22Rv1 (cell line): ENCODE measurements at regions not wholly inside any gene's neighbourhood (a gene's known extent, or its start where the extent isn't known, plus 50 kb on each side); places are given as distances from the start of the nearest gene placed in this dataset.

Experiments
- H3K27ac ChIP-seq: fragments of 450-650 bp; 2 replicates; pipeline ENCODE4 v1.5.1; 2017
- CTCF ChIP-seq: fragments of 450-650 bp; IDR thresholded peaks from 2 replicates; pipeline ENCODE4 v1.5.1; 2017; ENCODE audit warnings: mild to moderate bottlenecking
- ZFX ChIP-seq: fragments of 450-650 bp; IDR thresholded peaks from 2 replicates; pipeline ENCODE4 v1.6.1; 2017; ENCODE audit warnings: antibody characterized with exemption, borderline replicate concordance

DNA sequence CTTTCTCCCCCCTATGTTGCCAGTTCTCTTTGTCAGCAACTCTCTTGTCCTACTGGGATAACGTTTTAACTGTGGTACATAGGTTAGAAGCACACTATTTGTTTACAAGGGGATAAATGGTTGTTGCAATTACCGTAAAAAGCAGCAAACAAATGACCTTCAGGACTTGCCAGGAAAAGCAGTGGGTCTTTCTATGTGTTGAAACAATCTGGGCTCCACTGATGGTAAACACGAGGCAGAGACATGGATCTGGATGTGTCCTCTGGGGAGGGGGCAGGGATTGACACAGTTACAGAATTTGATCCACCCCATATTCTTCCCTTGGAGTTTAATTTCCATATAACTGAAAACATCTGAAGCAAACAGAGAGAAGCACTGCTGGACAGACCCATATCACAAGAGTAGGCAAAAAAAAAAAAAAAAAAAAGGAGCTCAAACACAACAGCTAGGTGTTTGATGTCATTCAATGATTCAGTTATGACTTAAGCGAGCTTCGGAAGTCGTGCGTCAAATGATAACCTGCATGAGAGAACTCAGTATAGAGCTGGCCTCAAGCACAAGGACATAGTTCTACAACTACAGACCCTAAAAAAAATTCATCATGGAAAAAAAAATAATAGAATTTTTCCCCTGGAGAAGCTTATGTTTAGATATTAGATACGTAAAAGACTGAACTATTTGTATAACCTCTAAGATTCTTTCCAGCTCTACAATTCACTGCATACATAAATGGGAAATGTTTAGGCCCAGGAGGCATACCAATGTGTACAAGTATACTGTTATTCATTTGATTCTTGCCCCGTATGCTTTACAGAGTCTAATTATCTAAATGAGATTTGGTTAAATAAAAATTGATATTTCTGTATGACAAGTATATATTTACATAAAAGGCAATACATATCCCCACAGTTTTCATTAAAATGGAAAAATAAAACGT lies 127.7 kb downstream of the ALDH8A1 start:
- TF ChIP-seq CTCF (no peak), ZFX (no peak)
- H3K27ac ChIP-seq = no peak overlapping the region

DNA sequence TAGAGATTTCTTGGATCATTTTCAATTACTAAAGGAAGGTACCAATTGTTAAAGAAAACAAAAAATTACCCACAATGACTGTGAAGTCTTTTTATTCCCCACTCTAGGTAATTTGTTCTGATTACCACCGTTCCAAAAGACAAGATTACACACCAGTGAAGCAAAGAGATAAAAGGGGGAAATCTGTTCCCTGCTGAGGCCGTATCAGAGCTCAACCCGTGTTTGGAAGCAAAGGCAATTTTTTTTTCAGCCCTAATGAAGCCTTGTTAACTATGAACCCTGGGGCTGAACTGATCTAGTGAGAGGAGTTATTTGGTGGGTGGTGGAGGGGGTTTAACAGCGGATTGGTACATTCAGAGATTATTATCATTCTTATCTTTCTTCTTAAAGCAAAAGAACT lies 128.5 kb downstream of the ALDH8A1 start:
- no peak overlapping the region for H3K27ac ChIP-seq
- TF ChIP-seq ZFX = no peak
- TF ChIP-seq CTCF = no peak

- TF ChIP-seq CTCF (no peak), ZFX (no peak)
- no peak overlapping the region for H3K27ac ChIP-seq
These were observed 129.8 kb downstream of the ALDH8A1 start for GRCh38 chr6:134819863-134820800.

DNA sequence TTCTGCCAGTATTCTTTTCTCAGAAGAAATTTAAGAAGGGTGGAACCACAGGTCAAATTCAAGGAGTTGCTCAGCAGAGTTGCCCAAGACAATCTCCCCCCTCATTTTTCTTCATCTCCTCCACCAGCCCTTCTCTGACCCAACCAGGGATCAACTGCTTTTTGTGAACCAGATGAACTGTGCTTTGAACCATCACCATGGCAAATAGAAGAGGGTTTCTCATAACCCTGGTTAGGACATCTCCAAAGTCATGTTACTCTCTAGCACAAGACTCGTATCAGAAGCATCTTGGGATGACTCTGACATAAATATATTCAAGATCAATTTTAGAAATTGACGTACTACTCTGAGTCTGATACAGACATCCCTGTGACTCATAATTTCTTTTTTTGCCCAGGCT lies 130.7 kb downstream of the ALDH8A1 start:
- TF ChIP-seq CTCF = no peak
- TF ChIP-seq ZFX = no peak
- no peak overlapping the region for H3K27ac ChIP-seq

GRCh38 chr6:134817448-134817847 lies 132.5 kb downstream of the ALDH8A1 start:
- no peak for TF ChIP-seq ZFX
- TF ChIP-seq CTCF = no peak
- H3K27ac ChIP-seq = no peak overlapping the region

DNA sequence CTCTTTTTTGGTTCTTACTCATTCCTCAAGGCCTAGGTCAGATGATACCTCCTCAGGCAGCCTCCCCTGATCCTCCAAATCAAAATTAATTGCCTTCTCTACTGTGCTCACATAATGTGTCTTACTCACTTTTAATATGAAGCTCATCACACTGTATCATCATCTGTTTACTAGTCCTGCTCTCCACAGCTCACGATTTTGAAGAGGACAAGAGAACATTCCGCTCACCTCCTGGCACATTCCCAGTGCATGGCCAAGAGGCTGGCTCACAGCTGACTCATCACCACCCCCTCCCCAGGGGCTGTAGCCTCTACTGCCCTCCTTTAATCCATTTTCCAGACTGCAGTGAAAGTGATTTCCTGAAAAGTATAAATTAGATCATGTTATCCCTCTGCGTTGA lies 133.1 kb downstream of the ALDH8A1 start:
- no peak overlapping the region for H3K27ac ChIP-seq
- TF ChIP-seq ZFX (no peak), CTCF (no peak)
